B cell (primary cell): ENCODE measurements at regions not wholly inside any gene's neighbourhood (a gene's known extent, or its start where the extent isn't known, plus 50 kb on each side); places are given as distances from the start of the nearest gene placed in this dataset.

Experiments
- EZH2 ChIP-seq: IDR thresholded peaks from 2 replicates; pipeline ENCODE4 v1.6.1; 2012; ENCODE audit warnings: borderline replicate concordance, low read depth, mild to moderate bottlenecking, moderate library complexity, low read length; ENCODE audit not compliant: insufficient read depth, poor library complexity, severe bottlenecking
- TF ChIP-seq, protein P1 (sequence below): fragments of 200-600 bp; IDR thresholded peaks from one replicate; pipeline ENCODE4 v1.8.0; 2022; ENCODE audit warnings: antibody characterized with exemption, mild to moderate bottlenecking

DNA sequence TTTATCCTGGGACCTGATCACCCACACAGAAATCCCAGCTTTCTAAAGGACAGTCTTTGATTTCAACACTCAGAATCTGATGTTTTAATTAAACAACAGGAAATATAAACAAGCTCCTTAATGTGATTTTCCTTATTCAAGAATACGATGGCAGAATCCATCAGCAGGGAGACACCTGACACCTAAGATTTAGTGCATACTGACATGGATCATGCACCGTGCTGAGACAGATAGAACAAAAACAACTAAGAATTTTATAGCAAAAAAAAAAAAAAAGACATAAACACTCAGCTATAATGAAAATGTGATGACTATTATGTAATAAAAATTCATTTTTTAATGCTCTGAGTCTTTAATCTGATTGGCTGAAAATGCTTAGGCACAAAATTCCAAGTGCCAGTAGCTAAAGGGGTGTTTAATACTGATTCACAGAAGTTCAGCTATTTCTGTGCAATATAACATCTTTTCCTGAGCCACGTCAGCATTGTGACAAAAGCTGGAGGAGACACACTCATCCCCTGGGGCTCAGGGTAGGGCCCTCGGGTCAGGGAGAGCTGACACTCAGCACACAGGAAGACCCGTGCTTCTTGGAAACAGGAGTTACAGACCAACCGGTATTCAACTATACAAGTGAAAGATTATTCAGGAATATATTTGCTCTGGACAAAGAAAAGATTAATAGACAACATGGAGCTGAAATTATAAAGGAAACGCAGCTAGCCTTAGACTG, 247.4 kb downstream of the FBXO15 start:
- TF ChIP-seq, protein P1, sequence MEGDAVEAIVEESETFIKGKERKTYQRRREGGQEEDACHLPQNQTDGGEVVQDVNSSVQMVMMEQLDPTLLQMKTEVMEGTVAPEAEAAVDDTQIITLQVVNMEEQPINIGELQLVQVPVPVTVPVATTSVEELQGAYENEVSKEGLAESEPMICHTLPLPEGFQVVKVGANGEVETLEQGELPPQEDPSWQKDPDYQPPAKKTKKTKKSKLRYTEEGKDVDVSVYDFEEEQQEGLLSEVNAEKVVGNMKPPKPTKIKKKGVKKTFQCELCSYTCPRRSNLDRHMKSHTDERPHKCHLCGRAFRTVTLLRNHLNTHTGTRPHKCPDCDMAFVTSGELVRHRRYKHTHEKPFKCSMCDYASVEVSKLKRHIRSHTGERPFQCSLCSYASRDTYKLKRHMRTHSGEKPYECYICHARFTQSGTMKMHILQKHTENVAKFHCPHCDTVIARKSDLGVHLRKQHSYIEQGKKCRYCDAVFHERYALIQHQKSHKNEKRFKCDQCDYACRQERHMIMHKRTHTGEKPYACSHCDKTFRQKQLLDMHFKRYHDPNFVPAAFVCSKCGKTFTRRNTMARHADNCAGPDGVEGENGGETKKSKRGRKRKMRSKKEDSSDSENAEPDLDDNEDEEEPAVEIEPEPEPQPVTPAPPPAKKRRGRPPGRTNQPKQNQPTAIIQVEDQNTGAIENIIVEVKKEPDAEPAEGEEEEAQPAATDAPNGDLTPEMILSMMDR, result no peak
- no peak for TF ChIP-seq EZH2
